ENCODE measurements at regions not wholly inside any gene's neighbourhood (a gene's known extent, or its start where the extent isn't known, plus 50 kb on each side); places are given as distances from the start of the nearest gene placed in this dataset.
"Not testable (repeated sequence)": the region's sequence is repeated elsewhere in the genome, so short reads cannot be mapped to it uniquely, and the experiment has no call there.

GRCh38 chr22:10526079-10526478 is 5001.9 kb upstream of the OR11H1 start:
- H3K9me3 ChIP-seq, H3K4me3 ChIP-seq, DNase-seq, H3K27me3 ChIP-seq, H3K36me3 ChIP-seq: not testable (repeated sequence)

- not testable (repeated sequence) for DNase-seq, H3K9me3 ChIP-seq, H3K36me3 ChIP-seq, H3K4me3 ChIP-seq, H3K27me3 ChIP-seq
These were observed 4996.9 kb upstream of the OR11H1 start for GRCh38 chr22:10531141-10531540.

GRCh38 chr22:10572531-10572930 is 4955.5 kb upstream of the OR11H1 start:
- H3K36me3 ChIP-seq, H3K27me3 ChIP-seq, DNase-seq, H3K4me3 ChIP-seq, H3K9me3 ChIP-seq: not testable (repeated sequence)

- not testable (repeated sequence) for H3K36me3 ChIP-seq, H3K27me3 ChIP-seq, H3K9me3 ChIP-seq, H3K4me3 ChIP-seq, DNase-seq
These were observed 4926.9 kb upstream of the OR11H1 start for GRCh38 chr22:10601071-10601470.

GRCh38 chr22:10631961-10632360 is 4896.0 kb upstream of the OR11H1 start:
- not testable (repeated sequence) for DNase-seq, H3K27me3 ChIP-seq, H3K4me3 ChIP-seq, H3K36me3 ChIP-seq, H3K9me3 ChIP-seq

- H3K36me3 ChIP-seq, H3K27me3 ChIP-seq: not testable (repeated sequence)
These were observed 4892.7 kb upstream of the OR11H1 start for GRCh38 chr22:10635341-10635740.

GRCh38 chr22:10662818-10663217 is 4865.2 kb upstream of the OR11H1 start:
- not testable (repeated sequence) for H3K9me3 ChIP-seq, H3K4me3 ChIP-seq, H3K36me3 ChIP-seq, DNase-seq, H3K27me3 ChIP-seq

More at GRCh38 chr22:10635341-10635740, 4892.7 kb upstream of the OR11H1 start:
- peak; percentile 63 for DNase-seq
- not testable (repeated sequence) for H3K4me3 ChIP-seq, H3K9me3 ChIP-seq

- DNase-seq, H3K4me3 ChIP-seq, H3K9me3 ChIP-seq, H3K27me3 ChIP-seq, H3K36me3 ChIP-seq: not testable (repeated sequence)
These were observed 4854.9 kb upstream of the OR11H1 start for GRCh38 chr22:10673065-10673464.

GRCh38 chr22:10678720-10679119 is 4849.3 kb upstream of the OR11H1 start:
- H3K36me3 ChIP-seq, DNase-seq, H3K4me3 ChIP-seq, H3K27me3 ChIP-seq, H3K9me3 ChIP-seq: not testable (repeated sequence)

GRCh38 chr22:10685436-10685835 is 4842.6 kb upstream of the OR11H1 start:
- DNase-seq, H3K4me3 ChIP-seq, H3K27me3 ChIP-seq, H3K36me3 ChIP-seq, H3K9me3 ChIP-seq: not testable (repeated sequence)

- H3K4me3 ChIP-seq, H3K9me3 ChIP-seq, H3K27me3 ChIP-seq, H3K36me3 ChIP-seq: not testable (repeated sequence)
- peak; percentile 96 for DNase-seq
These were observed 4840.7 kb upstream of the OR11H1 start for GRCh38 chr22:10687256-10687655.

- not testable (repeated sequence) for H3K27me3 ChIP-seq, H3K36me3 ChIP-seq, H3K4me3 ChIP-seq, H3K9me3 ChIP-seq, DNase-seq
These were observed 4829.2 kb upstream of the OR11H1 start for GRCh38 chr22:10698836-10699235.

GRCh38 chr22:10699301-10700097 is 4828.5 kb upstream of the OR11H1 start:
- not testable (repeated sequence) for DNase-seq, H3K9me3 ChIP-seq

GRCh38 chr22:10708175-10708574 is 4819.8 kb upstream of the OR11H1 start:
- H3K4me3 ChIP-seq, DNase-seq, H3K27me3 ChIP-seq, H3K36me3 ChIP-seq, H3K9me3 ChIP-seq: not testable (repeated sequence)

More at GRCh38 chr22:10699301-10700097, 4828.5 kb upstream of the OR11H1 start:
- H3K27me3 ChIP-seq, H3K4me3 ChIP-seq, H3K36me3 ChIP-seq: not testable (repeated sequence)

- H3K4me3 ChIP-seq, DNase-seq, H3K27me3 ChIP-seq, H3K36me3 ChIP-seq, H3K9me3 ChIP-seq: not testable (repeated sequence)
These were observed 4817.1 kb upstream of the OR11H1 start for GRCh38 chr22:10710923-10711322.

- not testable (repeated sequence) for DNase-seq, H3K9me3 ChIP-seq, H3K36me3 ChIP-seq, H3K4me3 ChIP-seq, H3K27me3 ChIP-seq
These were observed 4805.2 kb upstream of the OR11H1 start for GRCh38 chr22:10722804-10723203.

- H3K4me3 ChIP-seq, H3K27me3 ChIP-seq, H3K9me3 ChIP-seq, H3K36me3 ChIP-seq, DNase-seq: not testable (repeated sequence)
These were observed 4804.0 kb upstream of the OR11H1 start for GRCh38 chr22:10723966-10724365.

- Histone ChIP-seq H3K4me3 (no peak overlapping the region), H3K27me3 (no peaks in the 10 kb centered on the region), H3K9me3 (peaks cover 12% of the 10 kb centered on the region), H3K36me3 (no peaks in the 10 kb centered on the region)
- DNase-seq = no peak
These were observed 4800.6 kb upstream of the OR11H1 start for GRCh38 chr22:10727393-10727792.
